ENCODE measurements at regions not wholly inside any gene's neighbourhood (a gene's known extent, or its start where the extent isn't known, plus 50 kb on each side); places are given as distances from the start of the nearest gene placed in this dataset.
"Not testable (repeated sequence)": the region's sequence is repeated elsewhere in the genome, so short reads cannot be mapped to it uniquely, and the experiment has no call there.

DNA sequence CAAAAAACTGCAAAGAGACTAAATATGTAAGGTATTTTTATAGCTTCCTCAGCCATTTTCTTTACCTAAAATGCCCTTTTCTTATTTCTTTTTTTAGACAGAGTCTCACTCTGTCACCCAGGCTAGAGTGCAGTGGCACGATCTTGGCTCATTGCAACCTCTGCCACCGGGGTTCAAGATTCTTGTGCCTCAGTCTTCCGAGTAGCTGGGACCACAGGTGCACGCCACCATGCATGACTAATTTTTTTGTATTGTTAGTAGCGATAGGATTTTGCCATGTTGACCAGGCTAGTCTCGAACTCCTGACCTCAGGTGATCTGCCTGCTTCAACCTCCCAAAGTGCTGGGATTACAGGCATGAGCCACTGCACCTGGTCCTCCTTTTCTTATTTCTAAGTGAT is 99.4 kb upstream of the CHD1 start:
- TF ChIP-seq, protein P1, sequence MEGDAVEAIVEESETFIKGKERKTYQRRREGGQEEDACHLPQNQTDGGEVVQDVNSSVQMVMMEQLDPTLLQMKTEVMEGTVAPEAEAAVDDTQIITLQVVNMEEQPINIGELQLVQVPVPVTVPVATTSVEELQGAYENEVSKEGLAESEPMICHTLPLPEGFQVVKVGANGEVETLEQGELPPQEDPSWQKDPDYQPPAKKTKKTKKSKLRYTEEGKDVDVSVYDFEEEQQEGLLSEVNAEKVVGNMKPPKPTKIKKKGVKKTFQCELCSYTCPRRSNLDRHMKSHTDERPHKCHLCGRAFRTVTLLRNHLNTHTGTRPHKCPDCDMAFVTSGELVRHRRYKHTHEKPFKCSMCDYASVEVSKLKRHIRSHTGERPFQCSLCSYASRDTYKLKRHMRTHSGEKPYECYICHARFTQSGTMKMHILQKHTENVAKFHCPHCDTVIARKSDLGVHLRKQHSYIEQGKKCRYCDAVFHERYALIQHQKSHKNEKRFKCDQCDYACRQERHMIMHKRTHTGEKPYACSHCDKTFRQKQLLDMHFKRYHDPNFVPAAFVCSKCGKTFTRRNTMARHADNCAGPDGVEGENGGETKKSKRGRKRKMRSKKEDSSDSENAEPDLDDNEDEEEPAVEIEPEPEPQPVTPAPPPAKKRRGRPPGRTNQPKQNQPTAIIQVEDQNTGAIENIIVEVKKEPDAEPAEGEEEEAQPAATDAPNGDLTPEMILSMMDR (IDR thresholded peaks at IDR 0.05): not testable (repeated sequence)
- not testable (repeated sequence) for TF ChIP-seq POLR2A (IDR thresholded peaks at IDR 0.05)

Data from esophagus squamous epithelium (tissue), 4 donors.